Hepatocyte (in vitro differentiated cells): ENCODE measurements at regions not wholly inside any gene's neighbourhood (a gene's known extent, or its start where the extent isn't known, plus 50 kb on each side); places are given as distances from the start of the nearest gene placed in this dataset.

Experiments
- DNase-seq: peaks from one replicate; pipeline ENCODE4 v3.0.0-alpha.2; 2016; ENCODE audit warnings: low spot score
- H2AFZ ChIP-seq: fragments of 200-600 bp; sonication (generic); 2 replicates; pipeline ENCODE4 v1.6.0; 2016; ENCODE audit warnings: antibody characterized with exemption, mild to moderate bottlenecking
- H3K27ac ChIP-seq: fragments of 200-600 bp; sonication (generic); 2 replicates; pipeline ENCODE4 v1.5.1; 2016; ENCODE audit warnings: mild to moderate bottlenecking
- H3K27me3 ChIP-seq: fragments of 200-600 bp; sonication (generic); 2 replicates; pipeline ENCODE4 v1.6.1; 2016
- H3K36me3 ChIP-seq: fragments of 200-600 bp; sonication (generic); replicated peaks from 2 replicates; pipeline ENCODE4 v1.5.1; 2016; ENCODE audit warnings: low read depth; ENCODE audit not compliant: insufficient read depth
- H3K4me1 ChIP-seq: fragments of 200-600 bp; sonication (generic); 2 replicates; pipeline ENCODE4 v1.5.1; 2016; ENCODE audit warnings: mild to moderate bottlenecking, moderate library complexity; ENCODE audit not compliant: insufficient read depth
- H3K4me2 ChIP-seq: fragments of 200-600 bp; sonication (generic); 2 replicates; pipeline ENCODE4 v1.6.0; 2016
- H3K4me3 ChIP-seq: fragments of 200-600 bp; sonication (generic); 2 replicates; pipeline ENCODE4 v1.5.1; 2016; ENCODE audit warnings: mild to moderate bottlenecking
- H3K79me2 ChIP-seq: fragments of 200-600 bp; sonication (generic); 2 replicates; pipeline ENCODE4 v1.6.0; 2017; ENCODE audit warnings: mild to moderate bottlenecking
- H3K9me2 ChIP-seq: fragments of 200-600 bp; sonication (generic); replicated peaks from 2 replicates; pipeline ENCODE4 v1.6.0; 2017; ENCODE audit warnings: mild to moderate bottlenecking; ENCODE audit not compliant: insufficient read depth
- H3K9me3 ChIP-seq: fragments of 200-600 bp; sonication (generic); 2 replicates; pipeline ENCODE4 v1.5.1; 2016; ENCODE audit warnings: low read depth, mild to moderate bottlenecking
- H4K20me1 ChIP-seq: fragments of 200-600 bp; sonication (generic); 2 replicates; pipeline ENCODE4 v1.6.0; 2016; ENCODE audit warnings: mild to moderate bottlenecking; ENCODE audit not compliant: insufficient read depth, poor library complexity, severe bottlenecking
- CTCF ChIP-seq: fragments of 200-600 bp; sonication (generic); IDR thresholded peaks from 2 replicates; pipeline ENCODE4 v1.5.1; 2016; ENCODE audit warnings: antibody characterized with exemption, mild to moderate bottlenecking; ENCODE audit not compliant: poor library complexity
- EZH2 ChIP-seq: fragments of 200-600 bp; sonication (generic); IDR thresholded peaks from 2 replicates; pipeline ENCODE4 v1.6.1; 2016; ENCODE audit warnings: antibody characterized with exemption, mild to moderate bottlenecking, borderline replicate concordance
- EZH2phosphoT487 ChIP-seq: fragments of 200-600 bp; sonication (generic); IDR thresholded peaks from one replicate; pipeline ENCODE4 v1.6.1; 2018; ENCODE audit warnings: antibody characterized with exemption, mild to moderate bottlenecking, low read depth, moderate library complexity; ENCODE audit not compliant: unreplicated experiment, severe bottlenecking
- WGBS: methylation state at CpG from one replicate; pipeline ENCODE4 v1.1.6; 2016; ENCODE audit warnings: low lambda C conversion rate; ENCODE audit errors: missing lambda C conversion rate; 5-methylcytosine and 5-hydroxymethylcytosine counted together

DNA sequence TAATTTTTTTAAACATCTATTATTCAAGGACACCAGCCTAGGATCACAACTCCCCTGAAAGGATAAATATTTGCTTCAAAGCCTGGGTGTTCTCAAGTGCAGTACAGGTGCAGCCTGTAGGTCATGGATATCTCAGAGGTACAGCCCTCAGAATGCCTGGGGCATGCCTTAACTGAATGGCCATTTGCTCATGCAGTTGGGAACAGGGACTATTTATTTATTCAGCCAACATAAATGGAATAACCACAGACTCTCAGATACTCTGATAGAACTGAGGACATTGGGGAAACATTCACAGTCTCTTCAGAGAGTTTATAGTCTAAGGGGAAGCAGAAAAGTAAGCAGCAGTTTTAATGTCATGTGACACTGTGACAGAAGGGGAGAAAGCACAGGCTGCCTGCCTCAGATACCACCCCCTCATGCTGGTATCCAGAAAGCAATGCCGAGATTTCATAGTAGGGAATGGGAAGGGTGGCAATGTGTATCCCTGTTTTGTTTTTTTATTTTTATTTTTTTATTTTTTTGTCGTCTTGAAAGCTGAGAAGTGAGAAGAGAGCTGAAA lies 112.6 kb downstream of the MACIR start:
- Histone ChIP-seq H3K4me1 (peaks cover 37% of the 10 kb centered on the region), H3K27me3 (no peaks in the 10 kb centered on the region), H3K36me3 (no peaks in the 10 kb centered on the region), H4K20me1 (no peaks in the 10 kb centered on the region), H3K9me3 (no peaks in the 10 kb centered on the region), H3K4me3 (no peak overlapping the region), H3K79me2 (no peaks in the 10 kb centered on the region), H2AFZ (no peak overlapping the region), H3K9me2 (no peaks in the 10 kb centered on the region), H3K27ac (no peak overlapping the region), H3K4me2 (no peak overlapping the region)
- TF ChIP-seq CTCF = no peak
- no peak for TF ChIP-seq EZH2
- no peak for TF ChIP-seq EZH2phosphoT487
- WGBS = 70% methylated on average over 2 of the region's 2 CpGs
- no peak for DNase-seq

- Histone ChIP-seq H3K27me3 (no peaks in the 10 kb centered on the region), H3K9me2 (no peaks in the 10 kb centered on the region), H3K4me2 (no peak overlapping the region), H3K4me1 (peaks cover 19% of the 10 kb centered on the region), H3K9me3 (no peaks in the 10 kb centered on the region), H3K27ac (no peak overlapping the region), H4K20me1 (no peaks in the 10 kb centered on the region), H3K4me3 (no peak overlapping the region), H3K36me3 (no peaks in the 10 kb centered on the region), H2AFZ (no peak overlapping the region), H3K79me2 (no peaks in the 10 kb centered on the region)
- TF ChIP-seq EZH2phosphoT487 (no peak), EZH2 (no peak), CTCF (no peak)
- no peak for DNase-seq
- WGBS = 71% methylated on average over 2 of the region's 2 CpGs
These were observed 110.9 kb downstream of the MACIR start for GRCh38 chr5:103369125-103370120.

- no peak overlapping the region for H3K27ac ChIP-seq
- H3K27me3 ChIP-seq = no peaks in the 10 kb centered on the region
- no peak overlapping the region for H3K4me2 ChIP-seq
- no peaks in the 10 kb centered on the region for H3K9me3 ChIP-seq
- peaks cover 15% of the 10 kb centered on the region for H3K4me1 ChIP-seq
- no peak overlapping the region for H3K4me3 ChIP-seq
- no peak for DNase-seq
- H3K79me2 ChIP-seq = no peaks in the 10 kb centered on the region
- H3K9me2 ChIP-seq = no peaks in the 10 kb centered on the region
- H3K36me3 ChIP-seq = no peaks in the 10 kb centered on the region
- TF ChIP-seq EZH2 (no peak), EZH2phosphoT487 (no peak), CTCF (no peak)
- no peak overlapping the region for H2AFZ ChIP-seq
- H4K20me1 ChIP-seq = no peaks in the 10 kb centered on the region
- 65% methylated on average over 2 of the region's 2 CpGs for WGBS
These were observed 109.1 kb downstream of the MACIR start for GRCh38 chr5:103367702-103368101.
